HCT116 (cell line): ENCODE measurements at regions not wholly inside any gene's neighbourhood (a gene's known extent, or its start where the extent isn't known, plus 50 kb on each side); places are given as distances from the start of the nearest gene placed in this dataset.
"Not testable (repeated sequence)": the region's sequence is repeated elsewhere in the genome, so short reads cannot be mapped to it uniquely, and the experiment has no call there.

Source experiments
- CTCF ChIP-seq, 3 experiments: fragments of 200-600 bp in 1 of 3; sonication (generic) in 1 of 3; IDR thresholded peaks in 2 of 3; conservative IDR thresholded peaks in 1 of 3; 2 replicates each; pipeline ENCODE4 v1.5.1; 2012 to 2017; ENCODE audit warnings: low read depth in 2 of 3, low read length in 2 of 3, antibody characterized with exemption in 1 of 3, borderline replicate concordance in 1 of 3, control low read depth in 1 of 3, mild to moderate bottlenecking in 1 of 3, mixed read lengths in 1 of 3, mixed run types in 1 of 3, moderate library complexity in 1 of 3; ENCODE audit not compliant: insufficient read depth in 1 of 3
- EGR1 ChIP-seq: IDR thresholded peaks from 2 replicates; pipeline ENCODE4 v1.6.1; 2012; ENCODE audit warnings: low read depth
- POLR2A ChIP-seq: IDR thresholded peaks from 2 replicates; pipeline ENCODE4 v1.7.0; 2011; ENCODE audit warnings: borderline replicate concordance; ENCODE audit not compliant: insufficient read depth, insufficient read length; ENCODE audit errors: extremely low read depth
- POLR2AphosphoS5 ChIP-seq: IDR thresholded peaks from 2 replicates; pipeline ENCODE4 v1.6.1; 2011; ENCODE audit warnings: mild to moderate bottlenecking, low read depth, low read length, moderate library complexity
- ZNF274 ChIP-seq: fragments of 200-500 bp; sonication (Bioruptor generic); IDR thresholded peaks from 2 replicates; pipeline ENCODE4 v1.6.1; 2014; ENCODE audit warnings: mild to moderate bottlenecking, low read depth, low read length, inconsistent platforms

GRCh38 chr1:149284773-149285172, 181.4 kb upstream of the NBPF9 start:
- TF ChIP-seq POLR2A; CTCF (IDR thresholded peaks at IDR 0.05 in 2 of 3, conservative IDR thresholded peaks at IDR 0.05 in 1 of 3; ENCODE audit: borderline replicate concordance in 1 of 3, insufficient read depth in 1 of 3, low read depth in 2 of 3, low read length in 2 of 3); POLR2AphosphoS5; ZNF274; EGR1: not testable (repeated sequence)
